SK-N-SH treated with all-trans-retinoic acid at 6 μM for 48 hours (cell line): ENCODE measurements at regions not wholly inside any gene's neighbourhood (a gene's known extent, or its start where the extent isn't known, plus 50 kb on each side); places are given as distances from the start of the nearest gene placed in this dataset.

ENCODE experiments used
- ATAC-seq: fragments of 200-7000 bp; cut with Tn5 transposase; 3 replicates; pipeline ENCODE4 v1.9.1; 2020; ENCODE audit warnings: mild to moderate bottlenecking, moderate library complexity
- BACH2 ChIP-seq: fragments of 250-450 bp; sonication (Bioruptor Pico); IDR thresholded peaks from 2 replicates; pipeline ENCODE4 v1.9.0; 2021; ENCODE audit warnings: mild to moderate bottlenecking, borderline replicate concordance
- ESRRG ChIP-seq: fragments of 250-450 bp; sonication (Bioruptor Pico); IDR thresholded peaks from 2 replicates; pipeline ENCODE4 v1.6.1; 2021; ENCODE audit warnings: mild to moderate bottlenecking
- GLIS3 ChIP-seq: fragments of 250-450 bp; sonication (Bioruptor Pico); IDR thresholded peaks from 2 replicates; pipeline ENCODE4 v1.5.0; 2020; ENCODE audit warnings: mild to moderate bottlenecking, moderate library complexity
- ISL1 ChIP-seq: fragments of 250-450 bp; sonication (Bioruptor Pico); IDR thresholded peaks from 2 replicates; pipeline ENCODE4 v2.1.2; 2022; ENCODE audit warnings: mild to moderate bottlenecking, moderate library complexity
- PPARA ChIP-seq: fragments of 250-450 bp; sonication (Bioruptor Pico); IDR thresholded peaks from 2 replicates; pipeline ENCODE4 v1.5.0; 2020; ENCODE audit warnings: mild to moderate bottlenecking, borderline replicate concordance
- SNAI2 ChIP-seq: fragments of 250-450 bp; sonication (Bioruptor Pico); IDR thresholded peaks from 2 replicates; pipeline ENCODE4 v1.5.0; 2020; ENCODE audit warnings: mild to moderate bottlenecking, moderate library complexity
- TCF4 ChIP-seq: fragments of 250-450 bp; sonication (Bioruptor Pico); IDR thresholded peaks from 2 replicates; pipeline ENCODE4 v1.8.0; 2021; ENCODE audit warnings: mild to moderate bottlenecking, moderate library complexity, borderline replicate concordance
- TOX ChIP-seq: fragments of 250-450 bp; sonication (Bioruptor Pico); IDR thresholded peaks from 2 replicates; pipeline ENCODE4 v1.8.0; 2021; ENCODE audit warnings: mild to moderate bottlenecking, moderate library complexity, borderline replicate concordance
- ZFP3 ChIP-seq: fragments of 250-450 bp; sonication (Bioruptor Pico); IDR thresholded peaks from 2 replicates; pipeline ENCODE4 v1.5.0; 2020; ENCODE audit warnings: mild to moderate bottlenecking, moderate library complexity
- ZFP30 ChIP-seq: fragments of 450-650 bp; formaldehyde crosslinking; IDR thresholded peaks from 2 replicates; pipeline ENCODE4 v1.5.0; 2022; ENCODE audit warnings: mild to moderate bottlenecking, moderate library complexity
- ZNF70 ChIP-seq: fragments of 450-650 bp; formaldehyde crosslinking; IDR thresholded peaks from 2 replicates; pipeline ENCODE4 v1.5.0; 2020; ENCODE audit warnings: mild to moderate bottlenecking, moderate library complexity
- ZNF8 ChIP-seq: fragments of 450-650 bp; formaldehyde crosslinking; IDR thresholded peaks from 2 replicates; pipeline ENCODE4 v1.5.0; 2020; ENCODE audit warnings: mild to moderate bottlenecking, moderate library complexity
- TF ChIP-seq, protein P1 (sequence below): fragments of 250-450 bp; sonication (Bioruptor Pico); IDR thresholded peaks from 2 replicates; pipeline ENCODE4 v1.5.0; 2020; ENCODE audit warnings: mild to moderate bottlenecking, moderate library complexity
- TF ChIP-seq, protein P2 (sequence below): fragments of 250-450 bp; sonication (Bioruptor Pico); IDR thresholded peaks from 2 replicates; pipeline ENCODE4 v1.5.1; 2020; ENCODE audit warnings: low read depth, mild to moderate bottlenecking, moderate library complexity
- TF ChIP-seq, protein P3 (sequence below): fragments of 250-450 bp; sonication (Bioruptor Pico); IDR thresholded peaks from 2 replicates; pipeline ENCODE4 v1.8.0; 2021; ENCODE audit warnings: low read depth, mild to moderate bottlenecking, moderate library complexity, borderline replicate concordance
- TF ChIP-seq, protein P4 (sequence below): fragments of 250-450 bp; sonication (Bioruptor Pico); IDR thresholded peaks from 2 replicates; pipeline ENCODE4 v1.8.0; 2020; ENCODE audit warnings: mild to moderate bottlenecking, moderate library complexity, borderline replicate concordance
- TF ChIP-seq, protein P5 (sequence below): fragments of 250-450 bp; sonication (Bioruptor Pico); IDR thresholded peaks from 2 replicates; pipeline ENCODE4 v1.5.1; 2021; ENCODE audit warnings: mild to moderate bottlenecking, moderate library complexity

DNA sequence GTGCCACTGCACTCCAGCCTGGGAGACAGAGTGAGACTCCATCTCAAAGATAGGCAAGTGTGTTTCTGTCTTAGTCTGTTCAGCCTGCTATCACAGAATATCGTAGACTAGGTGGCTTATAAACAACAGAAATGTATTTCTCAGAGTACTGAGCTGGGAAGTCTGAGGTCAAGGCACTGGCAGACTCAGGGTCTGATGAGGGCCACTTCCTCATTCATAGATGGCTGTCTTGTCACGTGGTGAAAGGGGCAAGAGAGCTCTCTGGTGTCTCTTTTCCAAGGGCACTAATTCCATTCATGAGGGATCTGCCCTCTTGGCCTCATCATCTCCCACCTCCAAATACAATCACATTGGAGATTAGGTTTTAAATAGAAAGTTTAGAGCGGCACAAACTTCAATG lies 95.6 kb upstream of the PHACTR3 start:
- TF ChIP-seq ISL1 (CRISPR knock-in tag) (no peak), ZFP3 (CRISPR knock-in tag) (no peak), BACH2 (CRISPR knock-in tag) (no peak), ESRRG (CRISPR knock-in tag) (no peak), TOX (no peak), ZFP30 (CRISPR knock-in tag) (no peak), GLIS3 (CRISPR knock-in tag) (no peak), PPARA (no peak), TCF4 (no peak), SNAI2 (CRISPR knock-in tag) (no peak)
- TF ChIP-seq, protein P1, sequence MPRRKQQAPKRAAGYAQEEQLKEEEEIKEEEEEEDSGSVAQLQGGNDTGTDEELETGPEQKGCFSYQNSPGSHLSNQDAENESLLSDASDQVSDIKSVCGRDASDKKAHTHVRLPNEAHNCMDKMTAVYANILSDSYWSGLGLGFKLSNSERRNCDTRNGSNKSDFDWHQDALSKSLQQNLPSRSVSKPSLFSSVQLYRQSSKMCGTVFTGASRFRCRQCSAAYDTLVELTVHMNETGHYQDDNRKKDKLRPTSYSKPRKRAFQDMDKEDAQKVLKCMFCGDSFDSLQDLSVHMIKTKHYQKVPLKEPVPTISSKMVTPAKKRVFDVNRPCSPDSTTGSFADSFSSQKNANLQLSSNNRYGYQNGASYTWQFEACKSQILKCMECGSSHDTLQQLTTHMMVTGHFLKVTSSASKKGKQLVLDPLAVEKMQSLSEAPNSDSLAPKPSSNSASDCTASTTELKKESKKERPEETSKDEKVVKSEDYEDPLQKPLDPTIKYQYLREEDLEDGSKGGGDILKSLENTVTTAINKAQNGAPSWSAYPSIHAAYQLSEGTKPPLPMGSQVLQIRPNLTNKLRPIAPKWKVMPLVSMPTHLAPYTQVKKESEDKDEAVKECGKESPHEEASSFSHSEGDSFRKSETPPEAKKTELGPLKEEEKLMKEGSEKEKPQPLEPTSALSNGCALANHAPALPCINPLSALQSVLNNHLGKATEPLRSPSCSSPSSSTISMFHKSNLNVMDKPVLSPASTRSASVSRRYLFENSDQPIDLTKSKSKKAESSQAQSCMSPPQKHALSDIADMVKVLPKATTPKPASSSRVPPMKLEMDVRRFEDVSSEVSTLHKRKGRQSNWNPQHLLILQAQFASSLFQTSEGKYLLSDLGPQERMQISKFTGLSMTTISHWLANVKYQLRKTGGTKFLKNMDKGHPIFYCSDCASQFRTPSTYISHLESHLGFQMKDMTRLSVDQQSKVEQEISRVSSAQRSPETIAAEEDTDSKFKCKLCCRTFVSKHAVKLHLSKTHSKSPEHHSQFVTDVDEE (CRISPR knock-in tag): no peak
- TF ChIP-seq, protein P2, sequence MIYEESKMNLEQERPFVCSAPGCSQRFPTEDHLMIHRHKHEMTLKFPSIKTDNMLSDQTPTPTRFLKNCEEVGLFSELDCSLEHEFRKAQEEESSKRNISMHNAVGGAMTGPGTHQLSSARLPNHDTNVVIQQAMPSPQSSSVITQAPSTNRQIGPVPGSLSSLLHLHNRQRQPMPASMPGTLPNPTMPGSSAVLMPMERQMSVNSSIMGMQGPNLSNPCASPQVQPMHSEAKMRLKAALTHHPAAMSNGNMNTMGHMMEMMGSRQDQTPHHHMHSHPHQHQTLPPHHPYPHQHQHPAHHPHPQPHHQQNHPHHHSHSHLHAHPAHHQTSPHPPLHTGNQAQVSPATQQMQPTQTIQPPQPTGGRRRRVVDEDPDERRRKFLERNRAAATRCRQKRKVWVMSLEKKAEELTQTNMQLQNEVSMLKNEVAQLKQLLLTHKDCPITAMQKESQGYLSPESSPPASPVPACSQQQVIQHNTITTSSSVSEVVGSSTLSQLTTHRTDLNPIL (CRISPR knock-in tag): no peak
- TF ChIP-seq, protein P3, sequence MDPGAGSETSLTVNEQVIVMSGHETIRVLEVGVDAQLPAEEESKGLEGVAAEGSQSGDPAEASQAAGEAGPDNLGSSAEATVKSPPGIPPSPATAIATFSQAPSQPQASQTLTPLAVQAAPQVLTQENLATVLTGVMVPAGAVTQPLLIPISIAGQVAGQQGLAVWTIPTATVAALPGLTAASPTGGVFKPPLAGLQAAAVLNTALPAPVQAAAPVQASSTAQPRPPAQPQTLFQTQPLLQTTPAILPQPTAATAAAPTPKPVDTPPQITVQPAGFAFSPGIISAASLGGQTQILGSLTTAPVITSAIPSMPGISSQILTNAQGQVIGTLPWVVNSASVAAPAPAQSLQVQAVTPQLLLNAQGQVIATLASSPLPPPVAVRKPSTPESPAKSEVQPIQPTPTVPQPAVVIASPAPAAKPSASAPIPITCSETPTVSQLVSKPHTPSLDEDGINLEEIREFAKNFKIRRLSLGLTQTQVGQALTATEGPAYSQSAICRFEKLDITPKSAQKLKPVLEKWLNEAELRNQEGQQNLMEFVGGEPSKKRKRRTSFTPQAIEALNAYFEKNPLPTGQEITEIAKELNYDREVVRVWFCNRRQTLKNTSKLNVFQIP: no peak
- TF ChIP-seq, protein P4, sequence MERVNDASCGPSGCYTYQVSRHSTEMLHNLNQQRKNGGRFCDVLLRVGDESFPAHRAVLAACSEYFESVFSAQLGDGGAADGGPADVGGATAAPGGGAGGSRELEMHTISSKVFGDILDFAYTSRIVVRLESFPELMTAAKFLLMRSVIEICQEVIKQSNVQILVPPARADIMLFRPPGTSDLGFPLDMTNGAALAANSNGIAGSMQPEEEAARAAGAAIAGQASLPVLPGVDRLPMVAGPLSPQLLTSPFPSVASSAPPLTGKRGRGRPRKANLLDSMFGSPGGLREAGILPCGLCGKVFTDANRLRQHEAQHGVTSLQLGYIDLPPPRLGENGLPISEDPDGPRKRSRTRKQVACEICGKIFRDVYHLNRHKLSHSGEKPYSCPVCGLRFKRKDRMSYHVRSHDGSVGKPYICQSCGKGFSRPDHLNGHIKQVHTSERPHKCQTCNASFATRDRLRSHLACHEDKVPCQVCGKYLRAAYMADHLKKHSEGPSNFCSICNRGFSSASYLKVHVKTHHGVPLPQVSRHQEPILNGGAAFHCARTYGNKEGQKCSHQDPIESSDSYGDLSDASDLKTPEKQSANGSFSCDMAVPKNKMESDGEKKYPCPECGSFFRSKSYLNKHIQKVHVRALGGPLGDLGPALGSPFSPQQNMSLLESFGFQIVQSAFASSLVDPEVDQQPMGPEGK (CRISPR knock-in tag): no peak
- no peak for ATAC-seq

DNA sequence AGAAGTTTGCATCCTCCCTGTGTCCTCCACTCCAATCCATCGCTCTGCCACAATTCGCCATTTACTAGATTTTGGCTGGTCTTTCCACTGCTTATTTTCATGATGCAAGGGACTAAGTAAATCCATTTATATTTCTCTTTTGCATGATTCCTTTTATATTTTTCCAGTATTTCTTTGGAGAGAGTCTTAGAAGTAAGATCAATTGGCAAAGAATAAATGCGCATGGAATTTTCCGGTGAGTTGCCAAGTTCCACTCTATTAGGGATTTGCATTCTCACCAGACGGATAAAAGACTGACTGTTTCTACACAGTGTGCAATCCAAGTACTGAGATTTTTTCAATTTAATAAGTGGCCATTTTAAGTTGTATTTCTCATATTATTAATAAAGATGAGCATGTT lies 91.7 kb upstream of the PHACTR3 start:
- no peak for ATAC-seq
- TF ChIP-seq SNAI2 (CRISPR knock-in tag) (no peak), TCF4 (no peak), PPARA (no peak), BACH2 (CRISPR knock-in tag) (no peak), ZFP3 (CRISPR knock-in tag) (no peak), ISL1 (CRISPR knock-in tag) (no peak), ZNF8 (CRISPR knock-in tag) (no peak), ZNF70 (CRISPR knock-in tag) (no peak)
- TF ChIP-seq, protein P5, sequence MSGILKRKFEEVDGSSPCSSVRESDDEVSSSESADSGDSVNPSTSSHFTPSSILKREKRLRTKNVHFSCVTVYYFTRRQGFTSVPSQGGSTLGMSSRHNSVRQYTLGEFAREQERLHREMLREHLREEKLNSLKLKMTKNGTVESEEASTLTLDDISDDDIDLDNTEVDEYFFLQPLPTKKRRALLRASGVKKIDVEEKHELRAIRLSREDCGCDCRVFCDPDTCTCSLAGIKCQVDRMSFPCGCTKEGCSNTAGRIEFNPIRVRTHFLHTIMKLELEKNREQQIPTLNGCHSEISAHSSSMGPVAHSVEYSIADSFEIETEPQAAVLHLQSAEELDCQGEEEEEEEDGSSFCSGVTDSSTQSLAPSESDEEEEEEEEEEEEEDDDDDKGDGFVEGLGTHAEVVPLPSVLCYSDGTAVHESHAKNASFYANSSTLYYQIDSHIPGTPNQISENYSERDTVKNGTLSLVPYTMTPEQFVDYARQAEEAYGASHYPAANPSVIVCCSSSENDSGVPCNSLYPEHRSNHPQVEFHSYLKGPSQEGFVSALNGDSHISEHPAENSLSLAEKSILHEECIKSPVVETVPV (CRISPR knock-in tag): no peak
- TF ChIP-seq, all 23 proteins: peak for 0

DNA sequence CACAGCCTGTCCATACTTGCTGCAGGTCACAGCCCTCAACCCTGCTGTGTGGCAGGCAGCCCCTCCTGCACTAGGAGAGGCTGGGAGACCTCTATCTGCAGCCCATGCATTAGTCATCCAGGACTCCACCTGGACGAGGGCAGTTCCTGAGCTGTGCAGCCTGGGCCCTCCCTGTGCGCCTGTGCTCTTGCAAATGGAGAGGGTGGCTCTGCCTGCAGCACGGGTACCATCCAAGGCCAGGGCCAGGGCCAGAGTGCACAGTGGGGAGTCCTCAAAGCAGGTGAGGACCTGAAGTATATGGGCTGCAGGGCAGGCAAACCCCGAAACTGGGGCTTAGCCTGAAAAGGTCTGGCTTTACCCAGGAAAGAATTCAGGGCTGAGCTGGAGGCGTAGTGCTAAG lies 89.8 kb upstream of the PHACTR3 start:
- TF ChIP-seq ZFP3 (CRISPR knock-in tag): no peak
- TF ChIP-seq, protein P3: no peak
- ATAC-seq: no peak
